Lower leg skin (tissue), 3 donors: ENCODE measurements at regions not wholly inside any gene's neighbourhood (a gene's known extent, or its start where the extent isn't known, plus 50 kb on each side); places are given as distances from the start of the nearest gene placed in this dataset.

ENCODE experiments used
- CTCF ChIP-seq, 3 donors: fragments of 450-650 bp; IDR thresholded peaks; one replicate each; pipeline ENCODE4 v1.5.1; 2016; ENCODE audit warnings: antibody characterized with exemption in 3 of 3, mild to moderate bottlenecking in 3 of 3, moderate library complexity in 2 of 3
- POLR2A ChIP-seq, 2 donors: fragments of 450-650 bp; IDR thresholded peaks; one replicate each; pipeline ENCODE4 v1.6.1; 2016 to 2017; ENCODE audit warnings: antibody characterized with exemption in 2 of 2, mild to moderate bottlenecking in 1 of 2, moderate library complexity in 1 of 2

GRCh38 chr10:62610649-62611229 is 193.8 kb upstream of the ADO start:
- no peak for TF ChIP-seq POLR2A (IDR thresholded peaks at IDR 0.05)
- TF ChIP-seq CTCF (IDR thresholded peaks at IDR 0.05): no peak
